ENCODE measurements at regions not wholly inside any gene's neighbourhood (a gene's known extent, or its start where the extent isn't known, plus 50 kb on each side); places are given as distances from the start of the nearest gene placed in this dataset.

DNA sequence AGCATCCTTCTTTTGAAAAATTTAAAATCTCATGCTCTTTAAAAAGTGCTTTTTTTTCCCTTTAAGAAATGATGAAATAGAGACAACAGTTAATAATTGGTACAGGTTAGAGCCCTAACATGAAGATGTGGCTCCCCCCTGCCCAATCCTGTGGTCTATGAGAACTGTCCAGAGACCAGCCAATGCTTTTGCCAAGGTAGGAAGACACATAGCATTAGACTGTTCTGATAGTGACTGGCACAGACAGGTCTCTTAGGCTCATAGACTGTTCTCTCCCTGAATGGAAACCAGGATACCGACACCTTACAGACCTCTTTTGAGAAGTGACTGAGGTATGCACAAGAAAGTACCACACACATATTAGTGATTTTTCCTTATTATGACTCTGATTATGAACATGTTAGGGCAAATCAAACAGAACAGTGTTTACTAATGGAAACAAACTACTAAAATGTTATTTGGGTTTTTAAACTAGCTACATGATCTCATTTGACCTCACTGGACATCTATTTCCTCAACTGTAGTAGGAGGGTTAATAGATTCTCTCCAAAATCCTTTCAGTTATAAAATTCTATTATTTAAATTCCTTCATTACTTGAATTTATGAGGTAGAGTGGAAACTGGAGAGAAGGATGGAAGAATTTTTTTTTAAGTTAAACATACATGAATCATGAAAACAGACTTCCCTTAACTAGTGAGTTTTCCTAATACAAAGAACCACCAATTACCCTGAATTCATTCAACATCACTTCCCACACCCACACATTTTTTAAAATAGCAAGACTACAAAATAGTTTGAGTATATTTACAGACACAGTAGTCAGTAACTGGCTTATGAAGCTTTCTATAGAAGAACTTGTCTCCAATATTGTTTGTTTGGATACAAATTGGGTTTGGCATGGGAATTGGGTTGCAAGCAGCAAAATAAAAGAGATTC, 120.4 kb downstream of the OGFRL1 start:
- H3K4me1 ChIP-seq (ENCODE audit: control insufficient read depth, insufficient read depth, low read length): peaks cover 37% of the 10 kb centered on the region
- H3K27ac ChIP-seq (ENCODE audit: low read depth, low read length): no peak overlapping the region
- H3K27me3 ChIP-seq (ENCODE audit: control insufficient read depth, insufficient read depth, low read length): no peaks in the 10 kb centered on the region
- H3K36me3 ChIP-seq (ENCODE audit: control insufficient read depth, insufficient read depth, low read length): no peaks in the 10 kb centered on the region
- no peak overlapping the region for H3K9ac ChIP-seq (ENCODE audit: low read length)
- no peaks in the 10 kb centered on the region for H3K9me3 ChIP-seq (ENCODE audit: control insufficient read depth, insufficient read depth, low read depth, low read length)
- no peak overlapping the region for H3K4me3 ChIP-seq (ENCODE audit: low read depth, low read length)

DNA sequence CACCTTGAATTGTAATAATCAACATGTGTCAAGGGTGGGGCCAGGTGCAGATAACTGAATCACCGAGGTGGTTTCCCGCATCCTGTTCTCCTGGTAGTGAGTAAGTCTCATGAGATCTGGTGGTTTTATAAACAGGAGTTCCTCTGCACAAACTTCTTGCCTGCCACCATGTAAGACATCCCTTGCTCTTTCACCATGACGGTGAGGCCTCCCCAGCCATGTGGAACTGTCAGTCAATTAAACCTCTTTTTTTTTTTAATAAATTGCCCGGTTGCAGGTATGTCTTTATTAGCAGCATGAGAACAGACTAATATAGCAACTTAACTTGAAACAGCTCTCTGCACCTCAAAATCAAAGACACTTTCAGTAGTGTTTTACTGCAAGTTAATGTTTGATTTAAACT, 121.6 kb downstream of the OGFRL1 start:
- Histone ChIP-seq H3K36me3 (ENCODE audit: control insufficient read depth, insufficient read depth, low read length) (no peaks in the 10 kb centered on the region; the same call in 1 of the 2 replicates), H3K4me1 (ENCODE audit: control insufficient read depth, insufficient read depth, low read length) (peaks cover 26% of the 10 kb centered on the region), H3K27ac (ENCODE audit: low read depth, low read length) (no peak overlapping the region), H3K9ac (ENCODE audit: low read length) (no peak overlapping the region), H3K9me3 (ENCODE audit: control insufficient read depth, insufficient read depth, low read depth, low read length) (no peaks in the 10 kb centered on the region), H3K27me3 (ENCODE audit: control insufficient read depth, insufficient read depth, low read length) (no peaks in the 10 kb centered on the region), H3K4me3 (ENCODE audit: low read depth, low read length) (no peak overlapping the region)

DNA sequence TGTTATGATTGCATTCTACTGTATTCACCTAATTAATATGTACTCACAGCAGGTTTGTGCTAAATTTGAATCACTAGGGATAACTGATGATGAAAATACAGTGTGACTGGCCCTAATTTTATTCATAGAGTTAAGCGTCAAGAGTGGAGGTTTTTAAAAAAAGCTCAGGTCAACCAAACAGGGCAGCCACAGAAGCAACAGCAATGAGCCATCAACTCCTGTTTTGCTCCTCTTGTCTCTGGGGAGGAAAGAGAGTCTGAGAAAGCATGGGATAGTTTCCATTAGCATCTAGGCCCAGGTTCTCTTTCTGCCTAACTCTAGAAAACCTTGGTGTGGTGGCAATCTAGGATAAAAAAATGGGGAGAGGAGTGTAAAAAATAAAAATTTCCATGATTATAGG, 122.1 kb downstream of the OGFRL1 start:
- Histone ChIP-seq H3K4me1 (ENCODE audit: control insufficient read depth, insufficient read depth, low read length) (peaks cover 20% of the 10 kb centered on the region), H3K9ac (ENCODE audit: low read length) (no peak overlapping the region), H3K9me3 (ENCODE audit: control insufficient read depth, insufficient read depth, low read depth, low read length) (no peaks in the 10 kb centered on the region), H3K27me3 (ENCODE audit: control insufficient read depth, insufficient read depth, low read length) (no peaks in the 10 kb centered on the region), H3K36me3 (ENCODE audit: control insufficient read depth, insufficient read depth, low read length) (peaks cover 2% of the 10 kb centered on the region; the same call in 1 of the 2 replicates), H3K4me3 (ENCODE audit: low read depth, low read length) (no peak overlapping the region), H3K27ac (ENCODE audit: low read depth, low read length) (no peak overlapping the region)

DNA sequence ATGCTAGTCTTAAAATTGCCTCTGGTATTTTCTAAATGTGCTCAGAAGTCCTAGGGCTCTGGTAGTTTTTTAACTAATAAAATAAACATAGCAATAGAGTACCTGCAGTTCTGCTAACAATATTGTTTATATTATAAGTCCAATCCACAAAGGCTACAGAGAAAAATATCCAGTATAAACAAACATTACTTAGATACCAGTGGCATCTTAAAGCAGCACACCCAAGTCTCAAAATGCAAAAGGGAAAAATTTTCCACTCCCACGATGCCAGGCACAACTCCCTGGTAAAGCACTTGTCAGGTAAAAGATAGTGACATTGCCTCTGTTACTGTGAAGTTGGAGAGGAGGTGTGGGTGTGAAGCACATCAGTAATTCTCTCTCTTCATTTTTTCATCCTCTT, 123.3 kb downstream of the OGFRL1 start:
- Histone ChIP-seq H3K27me3 (ENCODE audit: control insufficient read depth, insufficient read depth, low read length) (no peaks in the 10 kb centered on the region), H3K27ac (ENCODE audit: low read depth, low read length) (no peak overlapping the region), H3K9ac (ENCODE audit: low read length) (no peak overlapping the region), H3K4me3 (ENCODE audit: low read depth, low read length) (no peak overlapping the region), H3K36me3 (ENCODE audit: control insufficient read depth, insufficient read depth, low read length) (peaks cover 5% of the 10 kb centered on the region; the same call in 1 of the 2 replicates), H3K4me1 (ENCODE audit: control insufficient read depth, insufficient read depth, low read length) (peaks cover 13% of the 10 kb centered on the region), H3K9me3 (ENCODE audit: control insufficient read depth, insufficient read depth, low read depth, low read length) (no peaks in the 10 kb centered on the region)

DNA sequence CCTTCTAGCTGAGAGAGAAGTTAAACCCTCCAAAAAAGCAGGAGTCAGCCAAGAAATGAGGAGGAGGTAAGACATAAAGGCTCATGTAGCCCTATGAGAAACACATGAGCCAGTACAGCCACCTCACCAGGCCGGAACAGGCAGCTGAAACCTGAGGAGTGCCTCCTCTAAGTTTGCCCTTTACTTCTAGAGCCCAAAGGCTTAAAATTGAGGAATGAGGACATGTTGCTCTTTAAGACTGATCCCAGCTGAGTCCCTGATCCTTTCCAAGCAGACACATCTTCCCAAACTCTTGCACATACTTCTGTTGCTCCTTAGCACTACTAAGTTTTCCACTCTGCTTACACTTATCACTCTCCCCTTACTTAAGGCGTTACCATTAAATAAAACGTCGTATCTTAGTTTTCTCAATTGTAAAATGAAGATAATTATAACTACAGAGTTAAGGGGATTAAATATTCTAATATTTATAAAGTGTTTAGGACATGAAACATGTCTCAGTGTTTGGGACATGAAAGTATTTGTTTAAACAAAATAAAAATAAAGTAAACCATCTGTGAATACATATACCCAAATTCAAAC, 124.0 kb downstream of the OGFRL1 start:
- H3K27ac ChIP-seq (ENCODE audit: low read depth, low read length): no peak overlapping the region

DNA sequence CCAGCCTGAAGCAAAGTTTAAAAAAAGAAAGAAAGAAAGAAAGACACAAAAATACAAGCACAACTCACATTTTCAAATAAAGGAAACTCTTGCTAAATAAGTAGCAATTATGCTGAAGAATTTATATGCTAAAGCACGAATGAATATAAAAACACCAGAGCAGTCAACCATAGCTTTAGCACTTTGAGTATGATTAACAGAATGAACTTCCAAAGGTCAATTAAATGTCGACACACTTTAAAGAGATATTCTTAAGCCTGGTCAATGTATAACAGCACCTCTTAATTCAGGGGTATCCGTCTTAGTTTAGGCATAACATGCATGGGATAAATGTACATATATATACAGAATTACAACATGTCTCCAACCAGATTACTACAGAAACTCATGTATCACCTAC, 125.9 kb downstream of the OGFRL1 start:
- Histone ChIP-seq H3K27ac (ENCODE audit: low read depth, low read length) (no peak overlapping the region), H3K9me3 (ENCODE audit: control insufficient read depth, insufficient read depth, low read depth, low read length) (no peaks in the 10 kb centered on the region), H3K9ac (ENCODE audit: low read length) (no peak overlapping the region), H3K4me3 (ENCODE audit: low read depth, low read length) (no peak overlapping the region), H3K4me1 (ENCODE audit: control insufficient read depth, insufficient read depth, low read length) (peaks cover 10% of the 10 kb centered on the region), H3K36me3 (ENCODE audit: control insufficient read depth, insufficient read depth, low read length) (peaks cover 5% of the 10 kb centered on the region; the same call in 1 of the 2 replicates), H3K27me3 (ENCODE audit: control insufficient read depth, insufficient read depth, low read length) (peaks cover 12% of the 10 kb centered on the region)

More for the DNA sequence above, 124.0 kb downstream of the OGFRL1 start:
- H3K9ac ChIP-seq (ENCODE audit: low read length): no peak overlapping the region
- H3K9me3 ChIP-seq (ENCODE audit: control insufficient read depth, insufficient read depth, low read depth, low read length): no peaks in the 10 kb centered on the region
- no peak overlapping the region for H3K4me3 ChIP-seq (ENCODE audit: low read depth, low read length)
- H3K4me1 ChIP-seq (ENCODE audit: control insufficient read depth, insufficient read depth, low read length): peaks cover 5% of the 10 kb centered on the region
- no peaks in the 10 kb centered on the region for H3K27me3 ChIP-seq (ENCODE audit: control insufficient read depth, insufficient read depth, low read length)
- H3K36me3 ChIP-seq (ENCODE audit: control insufficient read depth, insufficient read depth, low read length): peaks cover 5% of the 10 kb centered on the region; the same call in 1 of the 2 replicates

DNA sequence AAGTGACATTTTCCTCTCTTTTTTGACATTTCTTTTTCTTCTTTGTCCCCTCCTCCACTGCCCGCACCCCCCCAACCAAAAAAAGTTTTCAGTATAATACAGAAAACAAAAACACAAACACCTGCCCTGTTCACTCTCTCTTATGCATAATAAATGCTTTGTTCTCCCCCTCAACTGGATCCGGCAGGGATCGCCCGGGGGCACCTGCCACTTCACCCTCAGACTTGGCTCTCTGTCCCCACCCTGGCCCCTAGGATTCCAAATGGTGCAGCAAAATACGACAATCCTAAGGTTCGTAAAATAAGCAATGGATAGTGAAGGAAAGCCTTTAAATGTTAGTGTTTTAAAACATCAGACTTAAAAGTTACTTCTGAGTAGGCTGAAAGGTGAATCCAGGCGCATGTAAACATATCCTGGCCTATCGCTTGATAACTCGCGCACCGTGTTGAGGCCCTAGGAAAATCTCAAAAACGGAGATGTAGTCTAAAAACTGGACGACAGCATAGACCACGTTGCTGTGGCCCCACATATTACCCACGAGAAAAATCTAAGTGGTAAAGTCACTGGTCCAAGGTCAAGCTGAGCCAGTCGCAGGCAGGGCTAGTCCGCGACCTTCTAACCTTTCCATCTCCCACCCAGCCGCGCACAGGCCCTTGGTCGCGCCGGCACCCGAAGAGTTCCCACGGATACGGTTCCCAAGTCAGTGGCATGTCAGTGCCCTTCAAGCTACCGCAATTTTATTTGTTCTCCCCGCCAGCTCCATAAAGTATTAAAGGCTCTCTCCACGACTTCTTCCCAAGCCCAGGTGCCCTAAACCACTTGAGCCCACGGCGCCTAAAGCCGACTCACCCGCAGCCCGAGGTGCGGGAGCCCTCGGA, 130.8 kb downstream of the OGFRL1 start:
- Histone ChIP-seq H3K27me3 (ENCODE audit: control insufficient read depth, insufficient read depth, low read length) (peaks cover 17% of the 10 kb centered on the region), H3K4me1 (ENCODE audit: control insufficient read depth, insufficient read depth, low read length) (peaks cover 5% of the 10 kb centered on the region; the same call in 1 of the 2 replicates), H3K9ac (ENCODE audit: low read length) (peak overlapping the region; percentile 72), H3K36me3 (ENCODE audit: control insufficient read depth, insufficient read depth, low read length) (peaks cover 5% of the 10 kb centered on the region; the same call in 1 of the 2 replicates), H3K27ac (ENCODE audit: low read depth, low read length) (no peak overlapping the region), H3K9me3 (ENCODE audit: control insufficient read depth, insufficient read depth, low read depth, low read length) (no peaks in the 10 kb centered on the region), H3K4me3 (ENCODE audit: low read depth, low read length) (peak overlapping the region; percentile 92)

DNA sequence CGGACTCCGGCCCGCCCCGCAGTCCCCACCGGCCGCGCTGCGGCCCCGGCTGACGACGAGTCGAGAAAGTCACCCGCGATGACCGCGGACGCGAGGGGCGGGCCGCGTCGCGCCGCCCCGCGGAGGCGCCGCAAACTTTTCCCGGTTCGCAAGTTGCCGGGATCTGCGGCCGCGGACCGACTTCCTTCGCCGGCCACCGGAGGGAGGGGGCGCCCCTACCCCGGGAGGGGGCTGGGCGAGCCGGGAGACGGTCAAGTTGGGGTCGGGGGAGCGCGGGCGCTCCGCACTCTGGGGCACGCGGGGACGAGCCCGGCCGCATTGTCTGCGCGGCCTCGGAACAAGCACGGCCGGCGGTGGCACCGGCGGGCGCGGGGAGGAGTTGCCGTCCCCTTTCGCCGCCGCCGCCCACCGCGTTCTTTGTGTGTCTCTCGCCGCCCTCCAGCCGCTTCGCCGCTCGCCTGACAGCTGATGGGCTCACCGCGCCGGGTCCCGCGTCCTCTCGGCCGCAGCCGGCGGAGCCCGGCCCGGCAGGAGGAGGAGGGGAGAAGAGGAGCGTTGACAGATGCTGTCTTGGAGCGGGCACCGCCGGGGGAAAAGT, 131.6 kb downstream of the OGFRL1 start:
- Histone ChIP-seq H3K4me1 (ENCODE audit: control insufficient read depth, insufficient read depth, low read length) (peaks cover 5% of the 10 kb centered on the region; the same call in 1 of the 2 replicates), H3K27me3 (ENCODE audit: control insufficient read depth, insufficient read depth, low read length) (peaks cover 17% of the 10 kb centered on the region), H3K9ac (ENCODE audit: low read length) (peak overlapping the region; percentile 72), H3K9me3 (ENCODE audit: control insufficient read depth, insufficient read depth, low read depth, low read length) (no peaks in the 10 kb centered on the region), H3K4me3 (ENCODE audit: low read depth, low read length) (peak overlapping the region; percentile 92), H3K27ac (ENCODE audit: low read depth, low read length) (no peak overlapping the region), H3K36me3 (ENCODE audit: control insufficient read depth, insufficient read depth, low read length) (peaks cover 5% of the 10 kb centered on the region; the same call in 1 of the 2 replicates)

DNA sequence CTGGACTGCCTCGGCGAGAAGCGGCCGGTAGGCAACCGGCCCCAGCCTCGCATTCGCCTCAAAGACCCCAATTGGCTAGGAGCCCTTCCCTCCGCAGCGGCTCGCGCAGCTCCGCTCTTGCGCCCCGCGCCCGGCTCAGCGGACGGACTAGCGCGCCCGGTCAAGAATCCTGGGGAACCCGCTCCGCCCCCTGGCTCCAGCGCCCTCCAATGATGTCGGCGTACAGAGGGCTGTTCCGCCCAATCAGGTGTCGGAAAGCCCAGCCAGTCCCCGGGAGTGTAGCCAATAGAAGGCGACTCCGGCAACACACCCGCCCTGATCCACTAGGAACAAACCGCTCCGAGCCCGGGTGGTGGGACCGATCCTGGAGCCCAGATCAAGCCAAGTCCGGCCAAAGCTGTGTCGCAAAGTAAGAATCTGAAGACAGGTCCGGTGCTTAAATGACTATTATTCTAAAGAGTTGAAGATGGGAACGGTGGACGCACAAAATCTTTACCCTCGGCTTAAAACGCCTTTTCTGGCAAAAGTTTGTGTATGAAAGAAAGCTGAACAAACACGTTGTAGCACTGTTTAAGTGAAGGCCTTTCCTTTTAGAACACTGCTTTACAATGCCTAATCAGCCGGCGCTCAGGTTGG, 132.2 kb downstream of the OGFRL1 start:
- Histone ChIP-seq H3K9ac (ENCODE audit: low read length) (peak overlapping the region; percentile 72), H3K27me3 (ENCODE audit: control insufficient read depth, insufficient read depth, low read length) (peaks cover 17% of the 10 kb centered on the region), H3K4me1 (ENCODE audit: control insufficient read depth, insufficient read depth, low read length) (peaks cover 5% of the 10 kb centered on the region; the same call in 1 of the 2 replicates), H3K36me3 (ENCODE audit: control insufficient read depth, insufficient read depth, low read length) (peaks cover 3% of the 10 kb centered on the region; the same call in 1 of the 2 replicates), H3K4me3 (ENCODE audit: low read depth, low read length) (peak overlapping the region; percentile 92), H3K9me3 (ENCODE audit: control insufficient read depth, insufficient read depth, low read depth, low read length) (no peaks in the 10 kb centered on the region), H3K27ac (ENCODE audit: low read depth, low read length) (no peak overlapping the region)

DNA sequence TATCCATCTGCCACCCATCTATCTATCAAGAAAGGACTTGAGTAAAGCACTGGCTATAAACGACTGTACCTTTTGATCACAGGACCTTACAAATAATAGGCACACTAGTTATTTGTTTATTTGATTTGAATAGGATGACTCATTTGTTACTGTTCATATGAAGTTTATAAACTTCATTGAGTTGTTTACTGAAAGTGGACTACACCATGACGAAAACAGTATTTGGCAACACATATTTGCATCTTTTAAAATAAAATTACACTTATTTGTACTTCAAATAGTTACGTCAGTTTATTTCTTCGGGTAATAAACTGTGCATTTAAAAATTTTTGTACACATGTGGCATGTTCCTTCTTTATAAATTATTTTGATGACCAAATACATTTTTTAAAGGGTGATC, 133.0 kb downstream of the OGFRL1 start:
- Histone ChIP-seq H3K27ac (ENCODE audit: low read depth, low read length) (no peak overlapping the region), H3K9ac (ENCODE audit: low read length) (no peak overlapping the region), H3K4me1 (ENCODE audit: control insufficient read depth, insufficient read depth, low read length) (peaks cover 5% of the 10 kb centered on the region; the same call in 1 of the 2 replicates), H3K36me3 (ENCODE audit: control insufficient read depth, insufficient read depth, low read length) (no peaks in the 10 kb centered on the region; the same call in 1 of the 2 replicates), H3K9me3 (ENCODE audit: control insufficient read depth, insufficient read depth, low read depth, low read length) (no peaks in the 10 kb centered on the region), H3K4me3 (ENCODE audit: low read depth, low read length) (no peak overlapping the region), H3K27me3 (ENCODE audit: control insufficient read depth, insufficient read depth, low read length) (peaks cover 23% of the 10 kb centered on the region)
